Naive thymus-derived CD4-positive, alpha-beta T cell (primary cell): ENCODE measurements at regions not wholly inside any gene's neighbourhood (a gene's known extent, or its start where the extent isn't known, plus 50 kb on each side); places are given as distances from the start of the nearest gene placed in this dataset.

Experiments
- ATAC-seq: fragments of 150-1000 bp; cut with Tn5 transposase; 2 replicates; pipeline ENCODE4 v1.10.0; 2021; ENCODE audit warnings: mild to moderate bottlenecking, moderate library complexity
- CTCF ChIA-PET: fragments of 350-600 bp; sonication (Branson Sonifier 250); formaldehyde crosslinking; loops from one replicate; lab custom pipeline; 2021; ENCODE audit warnings: antibody characterized with exemption; lab: Charles Lee
- POLR2A ChIA-PET: fragments of 350-600 bp; sonication (Branson Sonifier 250); formaldehyde crosslinking; loops from one replicate; lab custom pipeline; 2021; ENCODE audit warnings: antibody characterized with exemption, inconsistent platforms; lab: Charles Lee
- DNase-seq, 9 donors: peaks; one replicate each; pipeline versions ENCODE4 v3.0.0 to v3.0.0-alpha.2; 2020 to 2022; ENCODE audit warnings: mixed read lengths in 1 of 9
- H3K27ac ChIP-seq: one replicate; pipeline ENCODE4 v1.7.0; 2013; ENCODE audit warnings: mild to moderate bottlenecking, low read depth, low read length, moderate library complexity
- H3K27me3 ChIP-seq, 2 donors: one replicate each; pipeline ENCODE4 v1.7.0; 2013; ENCODE audit warnings: low read length in 2 of 2, mild to moderate bottlenecking in 2 of 2, moderate library complexity in 2 of 2; ENCODE audit not compliant: control insufficient read depth in 2 of 2, insufficient read depth in 2 of 2
- H3K36me3 ChIP-seq, 3 experiments: 1 replicate in 2 of 3; 2 replicates in 1 of 3; pipeline ENCODE4 v1.7.0; 2013; ENCODE audit warnings: low read length in 3 of 3, mild to moderate bottlenecking in 3 of 3, moderate library complexity in 1 of 3; ENCODE audit not compliant: insufficient read depth in 3 of 3, control insufficient read depth in 2 of 3
- H3K4me1 ChIP-seq, 2 donors: one replicate each; pipeline ENCODE4 v1.7.0; 2013; ENCODE audit warnings: low read length in 2 of 2, mild to moderate bottlenecking in 2 of 2, moderate library complexity in 1 of 2; ENCODE audit not compliant: control insufficient read depth in 2 of 2, insufficient read depth in 2 of 2
- H3K4me3 ChIP-seq: 2 replicates; pipeline ENCODE4 v1.7.0; 2013; ENCODE audit warnings: mild to moderate bottlenecking, low read length
- H3K9me3 ChIP-seq, 3 experiments: 1 replicate in 2 of 3; 2 replicates in 1 of 3; pipeline ENCODE4 v1.7.0; 2013; ENCODE audit warnings: low read length in 3 of 3; ENCODE audit not compliant: control insufficient read depth in 2 of 3
- H3K27ac Mint-ChIP-seq, 9 donors: one replicate each; pipeline ENCODE4 v1.8.0; 2020 to 2022; ENCODE audit warnings: mixed read lengths in 9 of 9, mild to moderate bottlenecking in 8 of 9, moderate library complexity in 5 of 9, inconsistent platforms in 2 of 9
- H3K27me3 Mint-ChIP-seq, 5 donors: one replicate each; pipeline ENCODE4 v1.8.0; 2021 to 2022; ENCODE audit warnings: mixed read lengths in 5 of 5, mild to moderate bottlenecking in 1 of 5
- H3K36me3 Mint-ChIP-seq, 5 donors: one replicate each; pipeline ENCODE4 v1.8.0; 2020 to 2022; ENCODE audit warnings: mixed read lengths in 5 of 5, mild to moderate bottlenecking in 3 of 5, inconsistent platforms in 1 of 5
- H3K4me1 Mint-ChIP-seq, 7 donors: one replicate each; pipeline ENCODE4 v1.8.0; 2020 to 2022; ENCODE audit warnings: mixed read lengths in 7 of 7, mild to moderate bottlenecking in 3 of 7, inconsistent platforms in 1 of 7
- H3K4me3 Mint-ChIP-seq, 10 donors: one replicate each; pipeline ENCODE4 v1.8.0; 2020 to 2022; ENCODE audit warnings: mild to moderate bottlenecking in 10 of 10, mixed read lengths in 10 of 10, moderate library complexity in 6 of 10, inconsistent platforms in 2 of 10
- H3K9me3 Mint-ChIP-seq, 11 donors: one replicate each; pipeline ENCODE4 v1.8.0; 2020 to 2022; ENCODE audit warnings: mixed read lengths in 11 of 11, mild to moderate bottlenecking in 4 of 11, inconsistent platforms in 1 of 11, moderate library complexity in 1 of 11
- intact Hi-C, 2 donors: fragments of 100-400 bp; cut with micrococcal nuclease; formaldehyde crosslinking; loops; one replicate each; pipeline ENCODE4 v1.15.1; 2023

- no peak for DNase-seq
- H3K27ac Mint-ChIP-seq: no peak overlapping the region
Measured at GRCh38 chr2:144254342-144255235, 265.3 kb downstream of the ZEB2 start.

GRCh38 chr2:144253743-144254142, 266.2 kb downstream of the ZEB2 start:
- Mint-ChIP-seq H3K27me3 (peaks cover 0 to 3% (median 0%) of the 10 kb centered on the region in 5 donors), H3K36me3 (peaks cover 10 to 56% (median 32%) of the 10 kb centered on the region in 5 donors), H3K27ac (no peak overlapping the region), H3K9me3 (peaks cover 8 to 70% (median 22%) of the 10 kb centered on the region in 11 donors), H3K4me3 (no peak overlapping the region), H3K4me1 (peaks cover 9 to 24% (median 13%) of the 10 kb centered on the region in 7 donors)
- no peak overlapping the region for H3K4me3 ChIP-seq
- ChIA-PET POLR2A (no interaction called here), CTCF (no interaction called here)
- no peaks in the 10 kb centered on the region for H3K36me3 ChIP-seq
- H3K9me3 ChIP-seq: peaks cover 0 to 7% (median 0%) of the 10 kb centered on the region in 3 experiments
- ATAC-seq (no peak), DNase-seq (no peak)
- H3K4me1 ChIP-seq: peaks cover 0 to 9% of the 10 kb centered on the region in 2 donors
- H3K27me3 ChIP-seq: no peaks in the 10 kb centered on the region
- intact Hi-C loops: no loop called here
- H3K27ac ChIP-seq: no peak overlapping the region

More at GRCh38 chr2:144254342-144255235, 265.3 kb downstream of the ZEB2 start:
- peaks cover 0 to 3% (median 0%) of the 10 kb centered on the region in 5 donors for H3K27me3 Mint-ChIP-seq
- Histone ChIP-seq H3K4me1 (peaks cover 0 to 9% of the 10 kb centered on the region in 2 donors), H3K36me3 (no peaks in the 10 kb centered on the region), H3K27ac (no peak overlapping the region), H3K27me3 (no peaks in the 10 kb centered on the region), H3K9me3 (peaks cover 0 to 7% (median 0%) of the 10 kb centered on the region in 3 experiments), H3K4me3 (no peak overlapping the region)
- ChIA-PET POLR2A (no interaction called here), CTCF (no interaction called here)
- intact Hi-C loops: no loop called here
- H3K4me1 Mint-ChIP-seq: peaks cover 9 to 24% (median 11%) of the 10 kb centered on the region in 7 donors
- H3K36me3 Mint-ChIP-seq: peaks cover 10 to 59% (median 32%) of the 10 kb centered on the region in 5 donors
- ATAC-seq: no peak
- no peak overlapping the region for H3K4me3 Mint-ChIP-seq
- H3K9me3 Mint-ChIP-seq: peaks cover 8 to 77% (median 25%) of the 10 kb centered on the region in 11 donors

- H3K4me3 Mint-ChIP-seq: no peak overlapping the region
- H3K4me1 ChIP-seq: peaks cover 0 to 9% of the 10 kb centered on the region in 2 donors
- H3K9me3 ChIP-seq: peaks cover 0 to 4% (median 0%) of the 10 kb centered on the region in 3 experiments
- intact Hi-C loops: no loop called here
- ATAC-seq (no peak), DNase-seq (no peak)
- H3K27me3 ChIP-seq: no peaks in the 10 kb centered on the region
- H3K4me1 Mint-ChIP-seq: peaks cover 9 to 23% (median 13%) of the 10 kb centered on the region in 7 donors
- no peak overlapping the region for H3K4me3 ChIP-seq
- peaks cover 0 to 3% (median 0%) of the 10 kb centered on the region in 5 donors for H3K27me3 Mint-ChIP-seq
- no peak overlapping the region for H3K27ac ChIP-seq
- H3K36me3 Mint-ChIP-seq: peaks cover 10 to 48% (median 24%) of the 10 kb centered on the region in 5 donors
- H3K36me3 ChIP-seq: no peaks in the 10 kb centered on the region
- CTCF ChIA-PET: no interaction called here
- no peak overlapping the region for H3K27ac Mint-ChIP-seq
- POLR2A ChIA-PET: no interaction called here
- H3K9me3 Mint-ChIP-seq: peaks cover 8 to 60% (median 18%) of the 10 kb centered on the region in 11 donors
Measured at GRCh38 chr2:144252694-144253093, 267.2 kb downstream of the ZEB2 start.

GRCh38 chr2:144249035-144249637, 270.8 kb downstream of the ZEB2 start:
- POLR2A ChIA-PET: no interaction called here
- Histone ChIP-seq H3K9me3 (peaks cover 0 to 4% (median 0%) of the 10 kb centered on the region in 3 experiments), H3K27me3 (no peaks in the 10 kb centered on the region), H3K27ac (no peak overlapping the region), H3K36me3 (no peaks in the 10 kb centered on the region), H3K4me3 (no peak overlapping the region), H3K4me1 (no peaks in the 10 kb centered on the region)
- peaks cover 4 to 30% (median 12%) of the 10 kb centered on the region in 11 donors for H3K9me3 Mint-ChIP-seq
- CTCF ChIA-PET: no interaction called here
- intact Hi-C loops: no loop called here
- H3K36me3 Mint-ChIP-seq: peaks cover 10 to 27% (median 11%) of the 10 kb centered on the region in 5 donors
- H3K4me1 Mint-ChIP-seq: peaks cover 0 to 11% (median 0%) of the 10 kb centered on the region in 7 donors
- peaks cover 0 to 3% (median 0%) of the 10 kb centered on the region in 5 donors for H3K27me3 Mint-ChIP-seq
- no peak overlapping the region for H3K4me3 Mint-ChIP-seq
- DNase-seq (no peak), ATAC-seq (no peak)
- H3K27ac Mint-ChIP-seq: peak overlapping the region in 1 of 9 donors; percentile 38

GRCh38 chr2:144248350-144249034, 271.4 kb downstream of the ZEB2 start:
- H3K4me3 Mint-ChIP-seq: no peak overlapping the region
- intact Hi-C loops: no loop called here
- ChIA-PET CTCF (no interaction called here), POLR2A (no interaction called here)
- Histone ChIP-seq H3K36me3 (no peaks in the 10 kb centered on the region), H3K27me3 (no peaks in the 10 kb centered on the region), H3K4me3 (no peak overlapping the region), H3K9me3 (no peaks in the 10 kb centered on the region), H3K27ac (no peak overlapping the region), H3K4me1 (no peaks in the 10 kb centered on the region)
- H3K27me3 Mint-ChIP-seq: peaks cover 0 to 3% (median 0%) of the 10 kb centered on the region in 5 donors
- H3K36me3 Mint-ChIP-seq: peaks cover 8 to 22% (median 11%) of the 10 kb centered on the region in 5 donors
- H3K4me1 Mint-ChIP-seq: peaks cover 0 to 11% (median 0%) of the 10 kb centered on the region in 7 donors
- H3K27ac Mint-ChIP-seq: peak overlapping the region in 1 of 9 donors; percentile 38
- no peak for ATAC-seq
- peaks cover 4 to 24% (median 11%) of the 10 kb centered on the region in 11 donors for H3K9me3 Mint-ChIP-seq
- no peak for DNase-seq

- DNase-seq: no peak
- ATAC-seq: no peak
- Histone ChIP-seq H3K9me3 (no peaks in the 10 kb centered on the region), H3K27me3 (no peaks in the 10 kb centered on the region), H3K27ac (no peak overlapping the region), H3K4me3 (no peak overlapping the region), H3K36me3 (no peaks in the 10 kb centered on the region), H3K4me1 (peaks cover 0 to 8% of the 10 kb centered on the region in 2 donors)
- CTCF ChIA-PET: no interaction called here
- POLR2A ChIA-PET: no interaction called here
- H3K36me3 Mint-ChIP-seq: peaks cover 0 to 6% (median 3%) of the 10 kb centered on the region in 5 donors
- no peak overlapping the region for H3K27ac Mint-ChIP-seq
- peaks cover 0 to 28% (median 6%) of the 10 kb centered on the region in 7 donors for H3K4me1 Mint-ChIP-seq
- H3K9me3 Mint-ChIP-seq: peaks cover 0 to 2% (median 0%) of the 10 kb centered on the region in 11 donors
- no peak overlapping the region for H3K4me3 Mint-ChIP-seq
- intact Hi-C loops: no loop called here
- H3K27me3 Mint-ChIP-seq: peaks cover 0 to 3% (median 0%) of the 10 kb centered on the region in 5 donors
Measured at GRCh38 chr2:144244938-144245337, 275.0 kb downstream of the ZEB2 start.
